Urinary bladder (tissue), 3 donors: ENCODE measurements at regions not wholly inside any gene's neighbourhood (a gene's known extent, or its start where the extent isn't known, plus 50 kb on each side); places are given as distances from the start of the nearest gene placed in this dataset.

Experiments used
- DNase-seq: peaks from one replicate; pipeline ENCODE4 v3.0.0-alpha.2; 2015; ENCODE audit errors: extremely low spot score
- H3K27ac ChIP-seq: one replicate; pipeline ENCODE4 v1.5.1; 2013; ENCODE audit warnings: low read depth, mild to moderate bottlenecking, moderate library complexity
- H3K36me3 ChIP-seq: one replicate; pipeline ENCODE4 v1.6.1; 2013; ENCODE audit warnings: mild to moderate bottlenecking, moderate library complexity; ENCODE audit not compliant: insufficient read depth
- H3K4me1 ChIP-seq: one replicate; pipeline ENCODE4 v1.6.1; 2013; ENCODE audit warnings: mild to moderate bottlenecking, moderate library complexity; ENCODE audit not compliant: insufficient read depth
- H3K4me3 ChIP-seq: one replicate; pipeline ENCODE4 v1.5.1; 2013; ENCODE audit warnings: low read depth, low read length
- WGBS: extraction: QIAGEN DNeasy Blood & Tissue Kit; methylation state at CpG from one replicate; pipeline ENCODE4 v1.1.7; 2013; 5-methylcytosine and 5-hydroxymethylcytosine counted together
- donor health status: healthy with polysubstance abuse.
- donor health status: healthy.

DNA sequence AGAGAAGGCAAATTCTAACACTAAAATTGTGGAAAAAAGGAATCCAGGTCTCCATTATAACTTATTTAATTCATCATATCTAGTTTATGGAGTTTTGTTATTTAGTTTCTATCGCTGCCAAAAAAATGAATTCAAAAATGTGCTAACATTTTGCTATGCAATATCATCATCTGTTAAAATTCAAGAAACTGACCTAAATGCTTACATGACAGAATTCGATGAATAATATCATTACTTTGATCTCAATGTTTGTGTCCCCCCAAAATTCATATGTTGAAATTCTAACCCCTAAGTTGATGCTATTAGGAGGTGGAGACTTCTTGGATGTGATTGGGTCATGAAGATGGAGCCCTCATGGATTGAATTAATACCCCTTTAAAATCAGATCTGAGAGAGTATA is 775.0 kb downstream of the PCDH17 start:
- no peaks in the 10 kb centered on the region for H3K4me1 ChIP-seq
- DNase-seq, result no peak
- 96% methylated on average over 2 of the region's 2 CpGs for WGBS

DNA sequence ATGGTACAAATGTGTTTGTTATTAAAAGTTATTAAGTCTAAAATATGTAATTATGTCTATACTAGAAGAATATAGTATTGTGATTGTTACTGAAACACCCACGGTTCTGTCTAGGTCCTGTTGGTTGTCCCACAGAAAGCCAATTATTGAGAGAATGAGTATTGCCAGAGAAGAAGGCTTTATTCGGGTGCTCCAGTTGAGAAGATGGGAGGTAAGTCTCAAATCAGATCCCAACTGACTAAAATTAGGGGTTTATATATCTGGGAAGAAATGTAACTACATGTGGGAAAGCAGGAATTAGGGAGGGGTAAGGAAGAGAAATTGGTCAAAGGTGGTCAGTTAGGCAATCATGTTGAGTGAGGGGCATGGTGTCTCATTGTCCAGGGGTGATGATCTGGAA is 798.4 kb downstream of the PCDH17 start:
- Histone ChIP-seq H3K36me3 (no peaks in the 10 kb centered on the region), H3K27ac (no peak overlapping the region), H3K4me1 (no peaks in the 10 kb centered on the region), H3K4me3 (no peak overlapping the region)
- 93% methylated on average over 2 of the region's 2 CpGs for WGBS
- no peak for DNase-seq

More for the DNA sequence above, 775.0 kb downstream of the PCDH17 start:
- no peaks in the 10 kb centered on the region for H3K36me3 ChIP-seq
- H3K4me3 ChIP-seq, result no peak overlapping the region
- no peak overlapping the region for H3K27ac ChIP-seq

DNA sequence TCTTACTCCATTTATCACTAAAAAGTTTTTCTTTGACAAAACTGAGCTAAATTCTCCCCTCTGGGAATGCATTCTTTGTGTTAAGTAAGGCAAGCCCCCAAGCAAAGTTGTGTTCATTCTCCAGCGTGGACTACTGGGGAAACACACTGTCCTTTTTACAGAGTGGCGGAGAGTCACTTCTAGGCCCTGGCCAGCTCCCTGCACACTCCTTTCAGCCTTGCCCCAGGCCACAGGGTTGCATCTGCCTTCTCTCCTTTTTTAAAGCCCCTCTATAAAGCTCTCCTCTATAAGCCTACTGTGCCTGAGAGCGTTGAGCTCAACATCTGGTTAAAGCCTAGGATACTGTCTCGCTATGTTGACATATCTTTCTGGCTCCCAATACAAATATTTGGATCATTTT is 803.4 kb downstream of the PCDH17 start:
- Histone ChIP-seq H3K4me1 (no peaks in the 10 kb centered on the region), H3K36me3 (no peaks in the 10 kb centered on the region), H3K4me3 (no peak overlapping the region), H3K27ac (no peak overlapping the region)
- DNase-seq, result no peak
- 71% methylated on average over 4 of the region's 4 CpGs for WGBS

DNA sequence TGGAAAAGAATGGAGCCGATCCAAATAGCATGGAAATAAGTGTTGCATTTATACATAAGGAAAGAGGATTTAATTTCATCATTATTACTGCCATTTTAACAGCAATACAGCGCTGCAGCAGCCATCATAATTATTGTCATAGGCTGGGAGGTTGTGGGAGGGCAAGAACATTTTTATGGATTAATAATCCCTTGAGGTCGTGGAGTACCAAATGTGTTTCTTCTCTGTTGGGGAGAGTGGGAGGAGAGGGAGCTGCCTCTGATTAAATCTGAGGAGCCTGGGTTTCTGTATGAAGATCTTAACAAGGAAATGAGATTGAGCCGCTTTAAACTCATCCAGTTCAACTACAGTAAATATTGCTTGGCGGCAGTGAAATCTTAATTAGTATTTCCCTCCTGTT is 805.9 kb downstream of the PCDH17 start:
- Histone ChIP-seq H3K36me3 (no peaks in the 10 kb centered on the region), H3K4me1 (no peaks in the 10 kb centered on the region), H3K27ac (no peak overlapping the region), H3K4me3 (no peak overlapping the region)
- DNase-seq, result no peak
- WGBS, result 68% methylated on average over 5 of the region's 5 CpGs

DNA sequence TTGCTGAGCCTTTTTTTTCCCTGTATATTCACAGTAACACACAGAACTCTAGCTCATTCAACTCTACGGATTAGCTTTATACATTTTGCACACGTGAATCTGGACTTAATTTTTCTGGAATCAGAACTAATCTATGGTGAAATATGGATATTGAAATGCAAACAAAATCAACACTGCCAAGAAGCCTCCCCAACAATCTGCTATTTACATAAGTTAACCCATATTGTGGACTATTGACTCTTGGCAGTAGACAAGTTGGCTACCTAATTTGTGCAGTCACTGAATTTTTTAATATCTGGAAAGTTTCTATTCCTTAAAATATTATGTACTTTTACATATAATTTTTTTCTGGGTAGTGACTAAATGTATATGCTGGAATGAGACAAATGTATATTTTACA is 815.4 kb downstream of the PCDH17 start:
- Histone ChIP-seq H3K4me3 (no peak overlapping the region), H3K36me3 (no peaks in the 10 kb centered on the region), H3K27ac (no peak overlapping the region), H3K4me1 (no peaks in the 10 kb centered on the region)
- DNase-seq, result no peak
- 65% methylated on average over 2 of the region's 2 CpGs for WGBS

DNA sequence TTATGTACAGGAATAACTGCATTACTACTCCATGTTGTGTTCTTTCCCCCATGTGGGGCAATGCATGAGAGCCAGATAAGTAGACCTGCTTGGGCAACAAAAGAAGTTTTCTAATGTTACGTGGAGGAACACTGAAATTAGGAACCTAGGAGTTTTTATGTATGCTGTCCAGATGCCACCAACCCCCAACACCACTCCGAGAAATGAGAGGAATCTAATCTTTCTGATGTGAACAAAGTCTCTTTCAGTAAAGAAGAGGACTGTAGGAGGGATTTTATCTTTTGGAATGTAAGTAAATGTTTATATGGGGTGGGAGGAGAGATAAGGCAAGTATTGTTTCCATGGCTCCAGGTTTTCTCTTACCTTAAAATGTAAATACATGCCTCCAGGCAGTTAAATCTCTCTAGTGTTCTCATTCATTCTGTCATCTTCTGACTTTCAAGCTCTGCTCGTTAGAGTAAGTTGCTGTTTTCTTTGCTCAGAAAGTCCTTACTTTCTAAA is 820.6 kb downstream of the PCDH17 start:
- WGBS, result 44% methylated on average over 3 of the region's 3 CpGs
- Histone ChIP-seq H3K36me3 (no peaks in the 10 kb centered on the region), H3K27ac (no peak overlapping the region), H3K4me3 (no peak overlapping the region), H3K4me1 (no peaks in the 10 kb centered on the region)
- no peak for DNase-seq

DNA sequence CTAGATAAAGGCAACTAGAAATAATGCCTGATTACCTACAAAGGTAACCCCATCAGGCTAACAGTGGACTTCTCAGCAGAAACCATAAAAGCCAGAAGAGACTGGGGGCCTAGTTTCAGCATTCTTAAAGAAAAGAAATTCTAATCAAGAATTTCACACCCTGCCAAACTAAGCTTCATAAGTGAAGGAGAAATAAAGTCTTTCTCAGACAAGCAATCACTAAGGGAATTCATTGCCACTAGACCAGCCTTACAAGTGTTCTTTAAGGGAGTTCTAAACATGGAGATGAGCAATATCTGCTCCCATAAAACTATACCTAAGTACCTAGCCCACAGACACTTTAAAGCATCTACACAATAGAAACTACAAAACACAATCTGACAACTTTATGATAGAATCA is 823.5 kb downstream of the PCDH17 start:
- H3K4me3 ChIP-seq, result no peak overlapping the region
- H3K36me3 ChIP-seq, result no peaks in the 10 kb centered on the region
- DNase-seq, result no peak
- no peak overlapping the region for H3K27ac ChIP-seq
- H3K4me1 ChIP-seq, result no peaks in the 10 kb centered on the region

DNA sequence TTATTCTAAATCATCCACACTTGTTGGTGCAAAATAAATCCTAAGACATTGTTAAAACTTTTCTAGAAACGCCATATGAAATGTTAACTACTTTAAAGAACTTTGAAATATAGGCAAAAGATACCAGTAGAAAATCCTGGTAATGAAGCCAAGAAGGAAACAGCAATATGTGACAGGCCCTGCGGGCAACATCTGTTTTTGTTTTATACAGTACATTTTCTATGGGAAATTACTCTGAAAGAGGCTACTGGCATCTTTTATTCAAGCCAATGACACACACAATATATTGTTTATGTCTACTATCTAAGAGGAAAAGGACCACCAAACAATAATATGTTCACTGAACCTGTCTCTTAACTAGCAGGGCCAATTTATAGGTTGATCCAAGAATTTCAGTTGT is 829.7 kb downstream of the PCDH17 start:
- Histone ChIP-seq H3K27ac (no peak overlapping the region), H3K4me1 (no peaks in the 10 kb centered on the region), H3K36me3 (no peaks in the 10 kb centered on the region), H3K4me3 (no peak overlapping the region)
- 43% methylated on average over 2 of the region's 2 CpGs for WGBS
- no peak for DNase-seq

DNA sequence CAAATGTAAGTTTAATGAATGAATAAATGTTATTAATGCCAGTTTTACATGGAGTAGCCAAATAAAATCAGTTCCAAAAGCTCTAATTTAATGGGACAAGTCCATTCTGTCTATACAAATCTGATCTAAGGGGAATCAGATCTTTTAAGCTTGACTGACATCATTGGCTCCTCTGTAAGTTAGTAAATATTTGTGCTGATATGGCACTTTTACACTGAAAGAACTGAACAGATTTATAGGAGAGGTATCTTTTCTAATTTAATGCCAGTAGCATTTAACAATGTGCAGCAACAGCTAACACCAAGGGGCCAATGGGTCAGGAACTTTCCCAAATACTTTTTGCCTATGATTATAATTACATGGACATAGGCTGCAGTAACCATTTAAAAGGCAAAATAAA is 832.3 kb downstream of the PCDH17 start:
- H3K4me1 ChIP-seq, result no peaks in the 10 kb centered on the region
- H3K27ac ChIP-seq, result no peak overlapping the region
- H3K4me3 ChIP-seq, result no peak overlapping the region
- no peak for DNase-seq
- H3K36me3 ChIP-seq, result no peaks in the 10 kb centered on the region

DNA sequence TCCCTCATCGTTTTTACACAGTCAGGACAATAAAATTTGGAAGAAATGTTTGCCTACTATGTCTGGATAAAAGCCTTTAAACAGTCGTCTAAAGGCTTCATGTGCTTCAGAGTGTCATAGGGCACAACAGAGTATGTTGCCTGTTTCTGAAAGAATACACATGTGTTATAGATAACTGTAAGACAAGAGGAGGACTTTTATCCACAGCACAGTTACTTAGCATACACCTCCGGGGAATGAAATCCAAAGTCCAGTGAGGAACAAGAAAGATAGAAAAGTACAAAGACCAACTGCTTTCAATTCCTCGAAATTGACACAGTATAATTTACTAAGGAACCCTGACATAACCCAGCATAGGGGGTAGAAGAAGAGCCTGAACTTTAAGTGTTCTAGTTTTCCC is 835.6 kb downstream of the PCDH17 start:
- no peaks in the 10 kb centered on the region for H3K36me3 ChIP-seq
- H3K4me1 ChIP-seq, result no peaks in the 10 kb centered on the region
- H3K4me3 ChIP-seq, result no peak overlapping the region
- H3K27ac ChIP-seq, result no peak overlapping the region
- 35% methylated on average over 4 of the region's 4 CpGs for WGBS
- DNase-seq, result no peak

DNA sequence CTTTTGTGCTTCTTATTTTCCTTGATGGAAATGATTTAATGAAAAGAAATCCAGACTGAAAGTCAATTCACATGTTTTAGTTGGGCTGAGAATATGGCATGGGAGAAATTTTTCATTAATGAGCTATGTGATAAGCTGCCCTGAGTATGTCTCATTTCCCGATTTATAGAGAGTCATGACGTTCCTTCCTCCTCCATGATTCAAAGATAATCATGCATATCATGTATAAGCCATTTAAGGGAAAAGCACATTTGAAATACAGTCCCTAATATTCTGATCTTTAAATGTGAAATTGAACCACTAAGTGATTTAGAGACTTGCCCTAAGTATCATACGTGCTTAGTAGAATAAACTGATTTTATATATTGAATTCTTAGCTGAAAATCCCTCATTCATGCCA is 840.9 kb downstream of the PCDH17 start:
- Histone ChIP-seq H3K27ac (no peak overlapping the region), H3K4me3 (no peak overlapping the region), H3K36me3 (no peaks in the 10 kb centered on the region), H3K4me1 (no peaks in the 10 kb centered on the region)
- WGBS, result 84% methylated on average over 3 of the region's 3 CpGs
- DNase-seq, result no peak

DNA sequence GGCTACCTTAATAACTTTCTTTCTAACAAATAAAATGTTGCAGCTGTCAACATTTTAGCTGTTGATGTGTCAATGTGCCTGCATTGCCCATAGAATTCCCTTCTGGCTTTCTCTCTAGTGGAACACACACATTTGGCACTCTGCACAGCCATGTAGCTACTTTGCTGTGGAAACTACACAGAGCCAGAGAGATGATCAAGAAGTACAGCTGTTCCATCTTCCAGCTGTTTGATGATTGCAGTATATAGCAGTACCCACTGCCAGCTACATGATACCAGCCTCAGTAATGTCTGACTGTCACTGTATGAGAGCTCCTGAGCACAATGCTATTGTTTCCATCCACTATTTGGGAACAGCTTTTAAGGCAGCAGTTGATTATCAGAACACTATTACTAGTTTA is 843.0 kb downstream of the PCDH17 start:
- H3K4me3 ChIP-seq, result no peak overlapping the region
- no peaks in the 10 kb centered on the region for H3K36me3 ChIP-seq
- H3K4me1 ChIP-seq, result no peaks in the 10 kb centered on the region
- no peak overlapping the region for H3K27ac ChIP-seq
- no peak for DNase-seq

DNA sequence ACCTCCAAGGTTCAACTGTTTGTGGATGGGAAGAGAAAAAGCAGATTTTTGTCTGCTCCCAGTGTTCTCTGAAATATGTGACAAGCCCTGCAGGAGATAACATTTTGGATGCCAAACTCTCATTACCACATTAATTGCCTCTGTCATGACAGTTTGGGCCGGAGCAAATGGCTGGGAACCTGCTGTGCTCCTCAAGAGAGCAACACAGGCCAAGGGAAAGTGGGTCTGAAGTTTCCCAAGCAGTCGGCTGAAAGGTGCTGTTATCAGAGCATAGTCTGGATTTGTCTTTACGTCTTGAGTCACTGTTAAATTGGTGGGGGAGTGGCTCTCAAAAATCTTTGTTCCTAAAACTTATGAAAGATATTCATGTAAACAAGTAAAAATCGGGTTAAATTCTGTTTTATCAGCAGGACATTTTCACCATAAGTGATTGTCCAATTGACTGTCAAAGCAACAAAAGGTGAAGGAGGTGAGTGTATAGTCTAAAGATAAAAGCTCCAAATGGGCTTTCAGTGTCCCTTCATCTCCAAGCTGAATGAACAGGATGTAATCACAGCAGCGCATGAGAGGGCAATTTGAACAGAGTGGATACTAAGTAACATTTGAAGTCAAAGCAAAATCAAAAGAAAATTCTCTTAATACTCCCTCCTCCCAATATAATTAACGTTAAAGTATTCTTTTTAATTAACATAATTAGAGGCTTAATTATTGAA is 844.8 kb downstream of the PCDH17 start:
- WGBS, result 62% methylated on average over 6 of the region's 6 CpGs

DNA sequence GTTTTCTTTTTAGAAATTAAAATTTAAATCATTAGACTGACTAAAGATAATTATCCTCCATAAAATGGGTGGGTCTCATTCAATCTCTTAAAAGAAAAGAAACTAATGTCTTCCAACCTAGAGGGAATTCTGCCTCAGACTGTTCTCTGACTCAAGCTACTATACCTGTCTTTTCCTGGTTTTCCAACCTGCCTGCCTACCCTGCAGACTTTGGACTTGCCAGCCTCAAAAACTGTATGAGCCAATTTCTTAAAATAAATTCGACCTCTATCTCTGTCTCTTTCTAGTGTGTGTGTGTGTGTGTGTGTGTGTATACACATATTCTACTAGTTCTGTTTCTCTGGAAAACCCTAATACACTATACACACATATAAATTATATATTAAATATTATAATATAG is 847.3 kb downstream of the PCDH17 start:
- H3K4me1 ChIP-seq, result no peaks in the 10 kb centered on the region
- WGBS, result 57% methylated on average over 1 of the region's 1 CpG
- H3K4me3 ChIP-seq, result no peak overlapping the region
- no peaks in the 10 kb centered on the region for H3K36me3 ChIP-seq
- no peak for DNase-seq
- no peak overlapping the region for H3K27ac ChIP-seq

More for the DNA sequence above, 844.8 kb downstream of the PCDH17 start:
- H3K27ac ChIP-seq, result no peak overlapping the region
- DNase-seq, result no peak
- H3K4me3 ChIP-seq, result no peak overlapping the region
- H3K36me3 ChIP-seq, result no peaks in the 10 kb centered on the region
- H3K4me1 ChIP-seq, result no peaks in the 10 kb centered on the region

DNA sequence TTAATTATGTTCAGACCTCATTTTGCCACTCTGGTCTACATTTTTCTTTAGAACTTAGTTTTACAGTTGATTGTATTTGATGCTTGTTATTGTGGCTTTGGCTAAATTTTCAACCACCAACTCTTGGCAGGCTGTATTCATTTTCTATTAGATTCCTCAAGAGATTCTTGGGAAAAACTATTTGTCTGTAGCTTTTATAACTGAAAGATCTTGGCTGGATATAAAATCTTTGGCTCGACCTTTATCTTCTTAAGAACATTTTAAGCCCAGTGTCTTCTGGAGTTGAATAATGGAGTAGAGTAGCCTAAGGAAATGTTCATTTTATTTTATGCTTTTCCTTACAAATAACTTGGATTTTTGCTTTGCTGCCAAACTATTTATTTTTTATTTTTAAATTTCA is 848.5 kb downstream of the PCDH17 start:
- 27% methylated on average over 1 of the region's 1 CpG for WGBS
- H3K4me3 ChIP-seq, result no peak overlapping the region
- no peaks in the 10 kb centered on the region for H3K4me1 ChIP-seq
- no peaks in the 10 kb centered on the region for H3K36me3 ChIP-seq
- H3K27ac ChIP-seq, result no peak overlapping the region
- peak; percentile 6 for DNase-seq
